ENCODE measurements at regions not wholly inside any gene's neighbourhood (a gene's known extent, or its start where the extent isn't known, plus 50 kb on each side); places are given as distances from the start of the nearest gene placed in this dataset.

DNA sequence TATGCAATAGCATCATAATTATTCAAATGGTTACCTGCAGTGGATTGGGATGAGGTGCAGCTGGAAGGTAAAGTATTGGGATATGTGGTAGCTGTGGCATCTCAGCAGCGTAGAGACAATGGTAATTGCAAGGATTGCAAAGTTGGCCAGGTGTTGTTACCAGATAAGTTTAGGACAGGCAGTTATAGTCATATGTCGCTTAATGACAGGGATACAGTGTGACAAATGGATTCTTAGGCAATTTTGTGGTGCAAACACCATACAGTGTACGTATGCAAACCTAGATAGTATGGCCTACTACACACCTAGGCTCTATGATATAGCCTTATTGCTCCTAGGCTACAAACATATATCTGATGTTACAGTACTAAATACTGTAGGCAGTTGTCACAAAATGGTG, 163.5 kb upstream of the LYZL2 start:
- TF ChIP-seq, protein P1, sequence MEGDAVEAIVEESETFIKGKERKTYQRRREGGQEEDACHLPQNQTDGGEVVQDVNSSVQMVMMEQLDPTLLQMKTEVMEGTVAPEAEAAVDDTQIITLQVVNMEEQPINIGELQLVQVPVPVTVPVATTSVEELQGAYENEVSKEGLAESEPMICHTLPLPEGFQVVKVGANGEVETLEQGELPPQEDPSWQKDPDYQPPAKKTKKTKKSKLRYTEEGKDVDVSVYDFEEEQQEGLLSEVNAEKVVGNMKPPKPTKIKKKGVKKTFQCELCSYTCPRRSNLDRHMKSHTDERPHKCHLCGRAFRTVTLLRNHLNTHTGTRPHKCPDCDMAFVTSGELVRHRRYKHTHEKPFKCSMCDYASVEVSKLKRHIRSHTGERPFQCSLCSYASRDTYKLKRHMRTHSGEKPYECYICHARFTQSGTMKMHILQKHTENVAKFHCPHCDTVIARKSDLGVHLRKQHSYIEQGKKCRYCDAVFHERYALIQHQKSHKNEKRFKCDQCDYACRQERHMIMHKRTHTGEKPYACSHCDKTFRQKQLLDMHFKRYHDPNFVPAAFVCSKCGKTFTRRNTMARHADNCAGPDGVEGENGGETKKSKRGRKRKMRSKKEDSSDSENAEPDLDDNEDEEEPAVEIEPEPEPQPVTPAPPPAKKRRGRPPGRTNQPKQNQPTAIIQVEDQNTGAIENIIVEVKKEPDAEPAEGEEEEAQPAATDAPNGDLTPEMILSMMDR (CRISPR knock-in tag; IDR thresholded peaks at IDR 0.05) = no peak
- TF ChIP-seq ZNF549 (CRISPR knock-in tag; IDR thresholded peaks at IDR 0.05) = no peak
- no peak for TF ChIP-seq JUN (CRISPR knock-in tag; IDR thresholded peaks at IDR 0.05)
- TF ChIP-seq TBX2 (CRISPR knock-in tag; IDR thresholded peaks at IDR 0.05; ENCODE audit: borderline replicate concordance) = no peak
- no peak for TF ChIP-seq ZNF350 (CRISPR knock-in tag; IDR thresholded peaks at IDR 0.05; ENCODE audit: borderline replicate concordance, low read depth)
- no peak for TF ChIP-seq SP4 (CRISPR knock-in tag; IDR thresholded peaks at IDR 0.05)
- TF ChIP-seq ZNF232 (CRISPR knock-in tag; IDR thresholded peaks at IDR 0.05; ENCODE audit: borderline replicate concordance) = no peak
- TF ChIP-seq, protein P2, sequence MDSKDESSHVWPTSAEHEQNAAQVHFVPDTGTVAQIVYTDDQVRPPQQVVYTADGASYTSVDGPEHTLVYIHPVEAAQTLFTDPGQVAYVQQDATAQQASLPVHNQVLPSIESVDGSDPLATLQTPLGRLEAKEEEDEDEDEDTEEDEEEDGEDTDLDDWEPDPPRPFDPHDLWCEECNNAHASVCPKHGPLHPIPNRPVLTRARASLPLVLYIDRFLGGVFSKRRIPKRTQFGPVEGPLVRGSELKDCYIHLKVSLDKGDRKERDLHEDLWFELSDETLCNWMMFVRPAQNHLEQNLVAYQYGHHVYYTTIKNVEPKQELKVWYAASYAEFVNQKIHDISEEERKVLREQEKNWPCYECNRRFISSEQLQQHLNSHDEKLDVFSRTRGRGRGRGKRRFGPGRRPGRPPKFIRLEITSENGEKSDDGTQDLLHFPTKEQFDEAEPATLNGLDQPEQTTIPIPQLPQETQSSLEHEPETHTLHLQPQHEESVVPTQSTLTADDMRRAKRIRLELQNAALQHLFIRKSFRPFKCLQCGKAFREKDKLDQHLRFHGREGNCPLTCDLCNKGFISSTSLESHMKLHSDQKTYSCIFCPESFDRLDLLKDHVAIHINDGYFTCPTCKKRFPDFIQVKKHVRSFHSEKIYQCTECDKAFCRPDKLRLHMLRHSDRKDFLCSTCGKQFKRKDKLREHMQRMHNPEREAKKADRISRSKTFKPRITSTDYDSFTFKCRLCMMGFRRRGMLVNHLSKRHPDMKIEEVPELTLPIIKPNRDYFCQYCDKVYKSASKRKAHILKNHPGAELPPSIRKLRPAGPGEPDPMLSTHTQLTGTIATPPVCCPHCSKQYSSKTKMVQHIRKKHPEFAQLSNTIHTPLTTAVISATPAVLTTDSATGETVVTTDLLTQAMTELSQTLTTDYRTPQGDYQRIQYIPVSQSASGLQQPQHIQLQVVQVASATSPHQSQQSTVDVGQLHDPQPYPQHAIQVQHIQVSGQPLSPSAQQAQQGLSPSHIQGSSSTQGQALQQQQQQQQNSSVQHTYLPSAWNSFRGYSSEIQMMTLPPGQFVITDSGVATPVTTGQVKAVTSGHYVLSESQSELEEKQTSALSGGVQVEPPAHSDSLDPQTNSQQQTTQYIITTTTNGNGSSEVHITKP (CRISPR knock-in tag; IDR thresholded peaks at IDR 0.05; ENCODE audit: low read depth) = no peak
- TF ChIP-seq ETV5 (CRISPR knock-in tag; IDR thresholded peaks at IDR 0.05; ENCODE audit: borderline replicate concordance) = no peak
- no peak for TF ChIP-seq KLF11 (CRISPR knock-in tag; IDR thresholded peaks at IDR 0.05)
- no peak for TF ChIP-seq ZNF264 (CRISPR knock-in tag; IDR thresholded peaks at IDR 0.05)
- no peak for TF ChIP-seq CCDC6 (CRISPR knock-in tag; IDR thresholded peaks at IDR 0.05)
- no peak for TF ChIP-seq SCMH1 (CRISPR knock-in tag; IDR thresholded peaks at IDR 0.05; ENCODE audit: borderline replicate concordance)
- TF ChIP-seq NFYB (CRISPR knock-in tag; IDR thresholded peaks at IDR 0.05) = no peak

Data from HepG2 (cell line).